HEK293 (cell line): ENCODE measurements at regions not wholly inside any gene's neighbourhood (a gene's known extent, or its start where the extent isn't known, plus 50 kb on each side); places are given as distances from the start of the nearest gene placed in this dataset.

Source experiments
- ELK4 ChIP-seq: IDR thresholded peaks from 2 replicates; pipeline ENCODE4 v1.6.1; 2011; ENCODE audit warnings: mild to moderate bottlenecking, low read depth, low read length, borderline replicate concordance
- ZNF416 ChIP-seq: fragments of 450-650 bp; formaldehyde crosslinking; IDR thresholded peaks from 2 replicates; pipeline ENCODE4 v1.5.1; 2016; ENCODE audit warnings: missing biosample characterization, missing genetic modification characterization
- ZNF530 ChIP-seq: fragments of 450-650 bp; formaldehyde crosslinking; IDR thresholded peaks from 2 replicates; pipeline ENCODE4 v1.5.1; 2016; ENCODE audit warnings: low read depth, missing biosample characterization, missing genetic modification characterization
- ZNF658 ChIP-seq: fragments of 450-650 bp; formaldehyde crosslinking; IDR thresholded peaks from 2 replicates; pipeline ENCODE4; 2016; ENCODE audit warnings: missing biosample characterization, missing genetic modification characterization

GRCh38 chr18:25409971-25410370, 58.0 kb upstream of the ZNF521 start:
- TF ChIP-seq ZNF416 (no peak), ELK4 (no peak), ZNF530 (no peak), ZNF658 (tag by site-specific recombination) (no peak)
